Prostate gland (tissue), 2 donors: ENCODE measurements at regions not wholly inside any gene's neighbourhood (a gene's known extent, or its start where the extent isn't known, plus 50 kb on each side); places are given as distances from the start of the nearest gene placed in this dataset.

Experiments
- POLR2A ChIP-seq: fragments of 450-650 bp; IDR thresholded peaks from one replicate; pipeline ENCODE4 v1.6.1; 2016; ENCODE audit warnings: antibody characterized with exemption, mild to moderate bottlenecking
- POLR2AphosphoS5 ChIP-seq: sonication (generic); formaldehyde crosslinking; IDR thresholded peaks from one replicate; pipeline ENCODE4 v1.6.1; 2017; ENCODE audit warnings: antibody characterized with exemption
- TF ChIP-seq, protein P1 (sequence below), 4 experiments: fragments of 200-600 bp in 2 of 4; fragments of 450-650 bp in 2 of 4; sonication (generic) in 2 of 4; IDR thresholded peaks; 1 replicate in 3 of 4; 2 replicates in 1 of 4; pipeline ENCODE4 v1.5.1; 2016 to 2019; ENCODE audit warnings: antibody characterized with exemption in 4 of 4, mild to moderate bottlenecking in 2 of 4, moderate library complexity in 2 of 4

DNA sequence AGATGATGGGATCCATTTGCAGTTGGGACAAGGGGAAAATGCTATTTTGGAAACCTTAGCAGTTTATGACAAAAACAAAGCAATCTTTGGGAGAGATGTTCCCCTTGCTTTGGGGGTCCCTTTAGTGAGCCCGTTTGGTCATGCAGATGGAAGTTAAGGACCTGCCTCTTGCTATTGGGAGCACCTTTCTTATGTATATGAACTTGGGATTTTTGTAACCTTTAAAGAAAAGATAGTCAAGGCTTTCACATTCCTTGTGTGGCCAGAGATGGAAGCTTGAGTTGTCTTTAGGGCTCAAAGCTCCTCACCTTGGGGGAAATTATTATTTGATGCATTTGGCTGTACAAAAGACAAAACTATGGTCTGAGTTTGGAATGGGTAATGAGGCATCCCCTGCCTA is 179.0 kb upstream of the PLPP4 start:
- TF ChIP-seq, protein P1, sequence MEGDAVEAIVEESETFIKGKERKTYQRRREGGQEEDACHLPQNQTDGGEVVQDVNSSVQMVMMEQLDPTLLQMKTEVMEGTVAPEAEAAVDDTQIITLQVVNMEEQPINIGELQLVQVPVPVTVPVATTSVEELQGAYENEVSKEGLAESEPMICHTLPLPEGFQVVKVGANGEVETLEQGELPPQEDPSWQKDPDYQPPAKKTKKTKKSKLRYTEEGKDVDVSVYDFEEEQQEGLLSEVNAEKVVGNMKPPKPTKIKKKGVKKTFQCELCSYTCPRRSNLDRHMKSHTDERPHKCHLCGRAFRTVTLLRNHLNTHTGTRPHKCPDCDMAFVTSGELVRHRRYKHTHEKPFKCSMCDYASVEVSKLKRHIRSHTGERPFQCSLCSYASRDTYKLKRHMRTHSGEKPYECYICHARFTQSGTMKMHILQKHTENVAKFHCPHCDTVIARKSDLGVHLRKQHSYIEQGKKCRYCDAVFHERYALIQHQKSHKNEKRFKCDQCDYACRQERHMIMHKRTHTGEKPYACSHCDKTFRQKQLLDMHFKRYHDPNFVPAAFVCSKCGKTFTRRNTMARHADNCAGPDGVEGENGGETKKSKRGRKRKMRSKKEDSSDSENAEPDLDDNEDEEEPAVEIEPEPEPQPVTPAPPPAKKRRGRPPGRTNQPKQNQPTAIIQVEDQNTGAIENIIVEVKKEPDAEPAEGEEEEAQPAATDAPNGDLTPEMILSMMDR (IDR thresholded peaks at IDR 0.05): no peak
- no peak for TF ChIP-seq POLR2A
- TF ChIP-seq POLR2AphosphoS5: no peak
